Endometrium (tissue), 2 donors: ENCODE measurements at regions not wholly inside any gene's neighbourhood (a gene's known extent, or its start where the extent isn't known, plus 50 kb on each side); places are given as distances from the start of the nearest gene placed in this dataset.

Experiments used
- FAIRE-seq: peaks from 2 replicates; lab custom pipeline; 2012; peaks lifted over from hg19 to GRCh38; lab: Jason Lieb, UNC
- donor health status: control.
- donor health status: control.

GRCh38 chr4:181643466-181643865 is 599.7 kb upstream of the TENM3 start:
- FAIRE-seq = no peak

DNA sequence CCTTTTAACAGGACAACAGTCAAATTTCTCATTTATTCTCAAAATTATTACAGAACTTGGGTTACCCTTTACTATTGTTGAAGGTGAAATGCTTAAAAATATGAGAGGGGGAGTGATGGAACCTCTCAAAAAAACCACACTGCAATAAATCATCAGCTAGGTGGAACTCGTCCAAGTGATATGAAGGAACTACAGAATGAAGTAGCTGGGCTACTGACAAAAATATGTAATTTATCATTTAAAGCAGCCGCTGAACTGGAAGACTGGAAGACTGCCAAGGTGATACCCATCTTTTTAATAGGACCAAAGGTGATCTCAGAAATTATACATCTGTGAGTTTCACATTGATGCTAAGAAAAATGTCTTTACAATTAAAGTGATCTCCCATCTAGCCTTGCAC is 597.7 kb upstream of the TENM3 start:
- no peak for FAIRE-seq

DNA sequence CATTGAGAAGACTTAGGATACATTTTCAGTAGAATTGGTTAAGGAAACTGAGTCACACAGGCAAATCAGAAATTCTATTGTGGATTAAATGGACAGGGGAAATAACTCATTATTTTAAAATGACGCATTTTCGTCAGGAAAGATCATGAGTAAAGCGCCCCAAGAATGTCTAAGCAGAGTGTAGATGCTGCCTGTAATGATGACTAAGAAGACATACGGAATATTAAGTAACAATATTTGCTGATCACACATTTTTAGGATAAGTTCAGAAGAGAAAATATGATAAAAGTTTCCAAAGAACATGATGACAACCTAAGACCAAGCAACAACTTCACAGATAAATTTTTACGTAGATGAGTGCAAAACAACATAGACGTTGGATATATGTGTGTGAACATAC is 596.3 kb upstream of the TENM3 start:
- no peak for FAIRE-seq

GRCh38 chr4:181647396-181648147 is 595.6 kb upstream of the TENM3 start:
- no peak for FAIRE-seq

DNA sequence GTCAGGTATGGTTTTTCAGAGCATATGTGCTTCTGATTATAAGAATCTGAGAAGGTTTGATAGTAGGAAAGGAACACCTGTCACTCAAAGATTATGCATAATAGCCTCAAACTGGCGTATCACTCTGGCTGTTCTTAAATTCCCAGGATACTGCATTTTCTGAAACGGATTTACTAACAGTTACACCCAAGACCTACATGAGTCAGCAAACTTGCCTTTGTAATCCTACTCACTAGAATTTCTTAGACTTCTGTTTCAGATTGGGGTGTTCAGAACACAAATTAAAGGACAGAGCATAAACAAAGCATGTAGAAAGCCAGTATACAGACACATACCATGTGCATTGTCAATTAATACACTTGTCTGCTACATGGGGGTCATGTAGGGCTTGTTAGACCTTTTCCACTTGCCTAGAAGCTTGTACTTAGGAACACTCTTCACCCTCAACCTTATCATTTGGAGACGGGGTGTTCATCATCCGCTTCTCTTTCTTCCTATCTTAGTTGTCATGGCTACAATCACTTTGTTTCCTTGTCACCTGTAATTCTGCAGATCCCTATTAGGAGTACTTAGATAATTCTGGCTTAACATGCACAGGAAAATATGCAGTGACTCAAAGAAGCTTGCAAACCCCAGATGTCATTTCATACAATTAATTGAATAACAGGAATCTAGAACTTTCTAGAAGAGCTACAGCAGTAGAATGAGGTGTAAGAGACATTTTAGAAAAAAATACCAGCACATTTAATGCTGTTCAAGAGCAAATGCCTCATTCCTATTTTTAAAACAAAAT is 593.0 kb upstream of the TENM3 start:
- FAIRE-seq = no peak

DNA sequence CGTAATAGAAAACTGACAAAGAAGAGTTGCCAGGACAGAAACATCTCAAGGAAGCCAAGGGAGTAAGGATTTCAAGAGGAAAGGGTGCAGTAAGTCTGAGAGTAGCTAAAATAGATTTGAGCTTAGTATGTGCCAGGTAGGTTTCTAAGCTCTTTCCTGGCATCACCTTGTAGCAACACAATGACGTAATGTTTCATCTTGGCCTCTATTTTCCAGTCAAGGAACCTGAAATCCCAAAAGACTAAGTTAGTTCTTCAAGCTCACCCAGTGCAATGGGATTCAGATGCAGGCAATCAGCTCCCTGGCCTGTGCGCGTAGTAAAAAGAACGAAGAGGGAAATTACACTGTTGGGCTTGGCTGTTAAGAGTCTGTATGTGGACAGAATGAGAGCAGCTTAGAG is 586.5 kb upstream of the TENM3 start:
- FAIRE-seq = no peak

DNA sequence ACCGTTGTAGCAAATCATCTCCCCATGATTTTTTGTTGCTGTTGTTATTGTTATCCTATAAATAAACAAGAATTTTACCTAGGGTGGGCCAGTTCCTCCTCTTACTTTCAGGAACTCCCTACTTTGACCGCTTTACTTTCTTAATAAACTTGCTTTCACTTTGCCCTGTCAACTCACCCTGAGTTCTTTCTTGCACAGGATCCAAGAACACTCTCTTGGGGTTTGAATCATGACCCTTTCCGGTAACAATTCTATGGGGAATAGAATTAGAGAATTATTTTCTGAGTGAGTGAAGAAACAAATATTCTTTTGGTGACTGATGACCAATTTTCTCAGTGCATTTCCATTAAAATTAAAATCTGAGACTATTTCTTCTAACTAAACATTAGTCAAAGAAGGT is 584.0 kb upstream of the TENM3 start:
- FAIRE-seq = no peak

- FAIRE-seq = no peak
These were observed 583.3 kb upstream of the TENM3 start for GRCh38 chr4:181659876-181660275.

GRCh38 chr4:181661090-181661489 is 582.1 kb upstream of the TENM3 start:
- no peak for FAIRE-seq

- FAIRE-seq = no peak
These were observed 581.3 kb upstream of the TENM3 start for GRCh38 chr4:181661923-181662322.

GRCh38 chr4:181662383-181662782 is 580.8 kb upstream of the TENM3 start:
- FAIRE-seq = no peak

DNA sequence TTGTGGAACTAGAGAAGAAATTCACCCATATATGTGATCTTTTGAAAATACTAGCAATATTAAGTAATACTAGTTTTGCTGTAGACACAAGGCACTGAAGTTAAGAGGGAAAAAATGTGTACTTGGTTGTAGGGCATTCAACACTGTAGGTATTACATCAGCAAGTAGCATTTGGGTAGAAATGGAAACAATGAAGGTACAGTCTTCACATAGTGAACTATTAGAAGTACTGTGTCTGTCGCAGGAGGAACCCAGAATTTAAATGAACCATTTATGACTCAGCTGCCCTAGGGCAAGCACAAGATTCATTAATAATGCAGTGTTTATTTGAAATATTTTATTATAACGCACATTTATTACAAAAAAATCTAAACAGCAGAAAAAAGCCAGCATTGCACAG is 572.7 kb upstream of the TENM3 start:
- no peak for FAIRE-seq

GRCh38 chr4:181671672-181672071 is 571.5 kb upstream of the TENM3 start:
- no peak for FAIRE-seq

GRCh38 chr4:181672751-181673150 is 570.5 kb upstream of the TENM3 start:
- no peak for FAIRE-seq

DNA sequence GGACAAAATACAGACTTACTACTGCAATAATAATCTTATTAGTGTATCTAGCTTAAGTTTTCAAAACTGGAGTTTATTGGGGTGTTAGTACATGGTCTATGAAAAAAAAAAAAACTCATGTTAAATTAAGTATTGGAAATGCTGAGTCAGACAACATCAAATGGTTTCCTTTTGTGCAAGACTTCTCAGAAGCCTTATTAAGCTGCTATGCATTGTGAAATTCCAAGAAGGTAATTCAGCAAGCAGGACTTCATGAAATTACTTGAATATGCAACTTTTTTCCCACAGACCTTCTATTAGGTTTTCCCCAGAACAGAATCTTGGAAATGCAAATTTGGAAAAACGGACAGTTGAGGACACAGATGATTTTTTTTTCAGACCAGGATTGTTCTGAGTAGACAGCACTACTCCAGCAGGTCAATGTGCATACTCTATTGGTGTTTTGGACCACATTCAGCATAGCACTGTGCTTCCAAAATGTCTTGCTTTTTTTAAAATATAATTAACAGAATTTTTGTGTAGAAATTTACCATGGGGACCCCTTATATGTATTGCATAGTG is 568.8 kb upstream of the TENM3 start:
- FAIRE-seq = no peak

DNA sequence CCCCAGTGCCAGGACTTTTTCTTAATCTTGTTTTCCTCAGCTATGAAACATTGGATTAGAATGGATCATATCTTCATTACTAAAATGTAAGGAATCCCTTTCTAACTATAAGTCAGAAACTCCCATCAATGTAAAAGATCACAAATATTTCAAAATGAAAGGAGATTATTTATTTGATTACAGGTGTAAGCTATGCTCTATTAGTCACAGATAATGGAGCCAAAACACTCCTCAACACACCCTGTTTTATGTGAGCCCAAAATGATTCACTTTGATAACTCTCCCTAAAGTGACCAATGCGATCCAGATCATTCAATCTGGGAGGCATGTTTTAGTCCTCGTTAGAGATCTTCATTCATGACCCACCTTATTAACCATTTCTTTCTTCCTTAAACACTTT is 566.7 kb upstream of the TENM3 start:
- no peak for FAIRE-seq

GRCh38 chr4:181677201-181677600 is 566.0 kb upstream of the TENM3 start:
- FAIRE-seq = no peak

DNA sequence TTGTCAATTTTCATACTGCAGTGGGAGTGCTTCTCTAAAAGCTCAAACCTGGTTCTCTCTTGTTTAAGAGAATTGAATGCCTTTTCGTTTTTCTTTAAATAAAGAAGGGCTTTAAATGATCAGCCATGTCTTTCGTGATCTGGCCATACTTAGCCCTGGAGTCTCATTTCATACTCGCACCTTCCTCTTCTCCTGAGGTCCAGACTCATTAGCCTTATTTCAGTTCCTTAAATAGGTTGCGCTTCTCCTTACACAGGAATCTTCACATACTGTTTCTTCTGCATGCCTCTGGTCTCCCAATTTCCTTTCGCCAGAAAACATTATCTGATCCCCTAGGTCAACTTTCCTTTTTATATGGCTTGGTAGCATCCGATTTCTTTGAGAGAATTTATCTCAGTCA is 565.6 kb upstream of the TENM3 start:
- FAIRE-seq = no peak

GRCh38 chr4:181679754-181680153 is 563.4 kb upstream of the TENM3 start:
- FAIRE-seq = no peak

DNA sequence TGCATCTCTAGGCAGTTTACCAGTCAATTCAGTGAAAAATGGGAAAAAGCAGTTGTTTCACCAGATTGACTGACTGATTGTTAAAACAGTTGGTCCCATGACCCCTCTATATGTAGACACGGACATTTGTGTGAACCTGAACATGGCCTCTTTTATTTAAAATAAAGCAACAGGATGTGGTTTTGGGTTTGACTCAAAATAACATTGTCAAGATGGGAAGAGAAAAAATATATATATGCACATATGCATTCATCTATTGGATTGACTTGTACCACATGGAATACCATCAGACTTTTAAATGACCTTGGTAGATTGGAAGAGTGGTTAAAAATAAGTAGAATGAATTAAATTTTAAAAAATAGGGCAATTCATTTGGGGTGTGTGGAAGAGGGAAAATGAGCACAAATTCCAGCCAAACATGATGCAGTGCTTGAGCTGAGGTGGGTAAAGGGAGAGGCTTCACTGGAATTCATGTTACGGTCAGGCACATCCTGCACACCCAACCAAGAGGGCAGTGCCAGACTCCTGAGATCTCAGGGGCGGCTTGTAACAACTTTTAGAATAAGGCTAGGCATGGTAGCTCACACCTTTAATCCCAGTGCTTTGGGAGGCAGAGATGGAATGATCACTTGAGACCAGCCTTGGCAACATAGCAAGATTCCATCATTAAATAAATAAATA is 560.7 kb upstream of the TENM3 start:
- FAIRE-seq = no peak

DNA sequence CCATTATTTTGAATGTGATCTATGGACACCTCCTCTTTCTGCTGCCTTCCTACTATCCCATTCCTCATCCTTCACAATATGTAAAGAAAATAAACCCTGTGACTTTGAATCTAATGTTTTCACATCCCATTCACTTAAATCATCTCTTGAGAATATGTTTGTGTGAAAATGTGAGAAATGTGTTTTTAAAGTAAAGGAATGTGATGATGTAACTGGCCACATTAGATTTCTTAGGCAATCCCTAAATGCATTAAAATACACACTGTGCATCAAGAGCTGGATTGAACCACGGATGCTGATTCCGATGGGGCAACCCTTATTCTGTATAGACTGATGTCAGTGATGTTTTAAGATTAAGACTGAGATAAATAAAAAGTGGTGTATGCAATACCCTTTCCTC is 558.9 kb upstream of the TENM3 start:
- no peak for FAIRE-seq

- FAIRE-seq = no peak
These were observed 557.7 kb upstream of the TENM3 start for GRCh38 chr4:181685461-181685860.

GRCh38 chr4:181685911-181686310 is 557.3 kb upstream of the TENM3 start:
- FAIRE-seq = no peak
